ENCODE measurements at regions not wholly inside any gene's neighbourhood (a gene's known extent, or its start where the extent isn't known, plus 50 kb on each side); places are given as distances from the start of the nearest gene placed in this dataset.
A peak's percentile ranks its signal among the peaks of the same experiment; 100 is the strongest.

GRCh38 chr13:97135883-97136282, 86.2 kb upstream of the MBNL2 start:
- FAIRE-seq: peak; percentile 13
- Histone ChIP-seq H3K9ac (ENCODE audit: low read length) (no peak overlapping the region), H3K36me3 (ENCODE audit: insufficient read depth, low read length) (no peaks in the 10 kb centered on the region), H3K4me3 (ENCODE audit: insufficient read depth, low read depth, low read length) (no peak overlapping the region), H3K79me2 (ENCODE audit: insufficient read depth, low read length) (no peaks in the 10 kb centered on the region), H4K20me1 (ENCODE audit: insufficient read depth, low read length) (no peaks in the 10 kb centered on the region), H2AFZ (ENCODE audit: low read depth, low read length) (no peak overlapping the region), H3K27me3 (ENCODE audit: insufficient read depth, low read length) (no peaks in the 10 kb centered on the region), H3K27ac (ENCODE audit: low read depth, low read length) (no peak overlapping the region), H3K4me1 (ENCODE audit: insufficient read depth, low read length) (peaks cover 9% of the 10 kb centered on the region), H3K4me2 (ENCODE audit: low read length) (no peak overlapping the region), H3K9me3 (ENCODE audit: insufficient read depth, low read depth, low read length) (no peaks in the 10 kb centered on the region)
- H3K9me3 Mint-ChIP-seq (ENCODE audit: unreplicated experiment): no peaks in the 10 kb centered on the region
- TF ChIP-seq EZH2 (IDR thresholded peaks at IDR 0.05; ENCODE audit: insufficient read depth, low read length) (no peak), CTCF (IDR thresholded peaks at IDR 0.05; ENCODE audit: insufficient read depth, low read depth, low read length) (no peak)
- H3K4me1 Mint-ChIP-seq (ENCODE audit: low read depth, unreplicated experiment): peaks cover 16% of the 10 kb centered on the region
- DNase-seq (ENCODE audit: low read depth): no peak
- no peaks in the 10 kb centered on the region for H3K36me3 Mint-ChIP-seq (ENCODE audit: low read depth, unreplicated experiment)
- H3K4me3 Mint-ChIP-seq (ENCODE audit: unreplicated experiment): no peak overlapping the region
- H3K27me3 Mint-ChIP-seq (ENCODE audit: low read depth, unreplicated experiment): peaks cover 5% of the 10 kb centered on the region
- H3K27ac Mint-ChIP-seq (ENCODE audit: unreplicated experiment): no peak overlapping the region

- FAIRE-seq (no peak), DNase-seq (ENCODE audit: low read depth) (no peak)
- Histone ChIP-seq H3K9ac (ENCODE audit: low read length) (no peak overlapping the region), H3K36me3 (ENCODE audit: insufficient read depth, low read length) (no peaks in the 10 kb centered on the region), H3K79me2 (ENCODE audit: insufficient read depth, low read length) (no peaks in the 10 kb centered on the region), H3K4me1 (ENCODE audit: insufficient read depth, low read length) (peaks cover 14% of the 10 kb centered on the region), H3K27ac (ENCODE audit: low read depth, low read length) (no peak overlapping the region), H3K27me3 (ENCODE audit: insufficient read depth, low read length) (no peaks in the 10 kb centered on the region), H3K4me2 (ENCODE audit: low read length) (no peak overlapping the region), H4K20me1 (ENCODE audit: insufficient read depth, low read length) (no peaks in the 10 kb centered on the region), H2AFZ (ENCODE audit: low read depth, low read length) (no peak overlapping the region), H3K9me3 (ENCODE audit: insufficient read depth, low read depth, low read length) (no peaks in the 10 kb centered on the region), H3K4me3 (ENCODE audit: insufficient read depth, low read depth, low read length) (no peak overlapping the region)
- Mint-ChIP-seq H3K27me3 (ENCODE audit: low read depth, unreplicated experiment) (peaks cover 5% of the 10 kb centered on the region), H3K9me3 (ENCODE audit: unreplicated experiment) (no peaks in the 10 kb centered on the region), H3K4me3 (ENCODE audit: unreplicated experiment) (no peak overlapping the region), H3K27ac (ENCODE audit: unreplicated experiment) (no peak overlapping the region), H3K4me1 (ENCODE audit: low read depth, unreplicated experiment) (peaks cover 22% of the 10 kb centered on the region), H3K36me3 (ENCODE audit: low read depth, unreplicated experiment) (no peaks in the 10 kb centered on the region)
- no peak for TF ChIP-seq EZH2 (IDR thresholded peaks at IDR 0.05; ENCODE audit: insufficient read depth, low read length)
- TF ChIP-seq CTCF (IDR thresholded peaks at IDR 0.05; ENCODE audit: insufficient read depth, low read depth, low read length): no peak
Observed at GRCh38 chr13:97136418-97136817, 85.7 kb upstream of the MBNL2 start.

- Mint-ChIP-seq H3K4me3 (ENCODE audit: unreplicated experiment) (no peak overlapping the region), H3K27ac (ENCODE audit: unreplicated experiment) (no peak overlapping the region), H3K36me3 (ENCODE audit: low read depth, unreplicated experiment) (no peaks in the 10 kb centered on the region), H3K9me3 (ENCODE audit: unreplicated experiment) (no peaks in the 10 kb centered on the region), H3K4me1 (ENCODE audit: low read depth, unreplicated experiment) (peaks cover 29% of the 10 kb centered on the region), H3K27me3 (ENCODE audit: low read depth, unreplicated experiment) (peaks cover 3% of the 10 kb centered on the region)
- no peak for DNase-seq (ENCODE audit: low read depth)
- FAIRE-seq: no peak
- H3K4me3 ChIP-seq (ENCODE audit: insufficient read depth, low read depth, low read length): no peak overlapping the region
- H3K4me1 ChIP-seq (ENCODE audit: insufficient read depth, low read length): peaks cover 12% of the 10 kb centered on the region
- H3K4me2 ChIP-seq (ENCODE audit: low read length): no peak overlapping the region
- no peak overlapping the region for H3K9ac ChIP-seq (ENCODE audit: low read length)
- no peak overlapping the region for H3K27ac ChIP-seq (ENCODE audit: low read depth, low read length)
- H3K36me3 ChIP-seq (ENCODE audit: insufficient read depth, low read length): no peaks in the 10 kb centered on the region
- H3K27me3 ChIP-seq (ENCODE audit: insufficient read depth, low read length): no peaks in the 10 kb centered on the region
- TF ChIP-seq CTCF (IDR thresholded peaks at IDR 0.05; ENCODE audit: insufficient read depth, low read depth, low read length) (no peak), EZH2 (IDR thresholded peaks at IDR 0.05; ENCODE audit: insufficient read depth, low read length) (no peak)
- no peak overlapping the region for H2AFZ ChIP-seq (ENCODE audit: low read depth, low read length)
- H3K9me3 ChIP-seq (ENCODE audit: insufficient read depth, low read depth, low read length): no peaks in the 10 kb centered on the region
- H3K79me2 ChIP-seq (ENCODE audit: insufficient read depth, low read length): no peaks in the 10 kb centered on the region
- H4K20me1 ChIP-seq (ENCODE audit: insufficient read depth, low read length): no peaks in the 10 kb centered on the region
Observed at GRCh38 chr13:97139691-97140090, 82.4 kb upstream of the MBNL2 start.

Data from astrocyte (in vitro differentiated cells and primary cell).